GM23338 (cell line): ENCODE measurements at regions not wholly inside any gene's neighbourhood (a gene's known extent, or its start where the extent isn't known, plus 50 kb on each side); places are given as distances from the start of the nearest gene placed in this dataset.

Experiments used
- ATAC-seq: fragments of 200-7000 bp; cut with Tn5 transposase; 3 replicates; pipeline ENCODE4 v1.9.1; 2020
- DNase-seq: peaks from one replicate; pipeline ENCODE4 v3.0.0-alpha.2; 2015; ENCODE audit warnings: low spot score
- H2AFZ ChIP-seq: fragments of 200-600 bp; sonication (generic); 2 replicates; pipeline ENCODE4 v1.8.0; 2016; ENCODE audit warnings: antibody characterized with exemption, mild to moderate bottlenecking, moderate library complexity
- H3F3A ChIP-seq: fragments of 200-600 bp; sonication (generic); replicated peaks from 2 replicates; pipeline ENCODE4 v1.8.0; 2017; ENCODE audit warnings: antibody characterized with exemption, mixed run types, low read depth
- H3K27ac ChIP-seq: fragments of 200-600 bp; sonication (generic); 2 replicates; pipeline ENCODE4 v1.6.1; 2016; ENCODE audit warnings: low read depth
- H3K27me3 ChIP-seq: fragments of 200-600 bp; sonication (generic); 2 replicates; pipeline ENCODE4 v1.8.0; 2016; ENCODE audit warnings: mild to moderate bottlenecking, mixed run types, moderate library complexity; ENCODE audit not compliant: insufficient read depth
- H3K36me3 ChIP-seq: fragments of 200-600 bp; sonication (generic); 2 replicates; pipeline ENCODE4 v1.8.0; 2016; ENCODE audit warnings: mild to moderate bottlenecking; ENCODE audit not compliant: insufficient read depth
- H3K4me1 ChIP-seq: fragments of 200-600 bp; sonication (generic); 2 replicates; pipeline ENCODE4 v1.8.0; 2016; ENCODE audit warnings: mild to moderate bottlenecking, moderate library complexity; ENCODE audit not compliant: insufficient read depth
- H3K4me2 ChIP-seq: fragments of 200-600 bp; sonication (generic); 2 replicates; pipeline ENCODE4 v1.7.1; 2017; ENCODE audit warnings: mixed run types
- H3K4me3 ChIP-seq: fragments of 200-600 bp; sonication (generic); 2 replicates; pipeline ENCODE4 v1.6.1; 2016; ENCODE audit warnings: mixed run types
- H3K79me2 ChIP-seq: fragments of 200-600 bp; sonication (generic); replicated peaks from 2 replicates; pipeline ENCODE4 v1.8.0; 2017; ENCODE audit warnings: mild to moderate bottlenecking; ENCODE audit not compliant: insufficient read depth
- H3K9me2 ChIP-seq: fragments of 200-600 bp; sonication (generic); 2 replicates; pipeline ENCODE4 v1.8.0; 2017; ENCODE audit not compliant: insufficient read depth
- H4K20me1 ChIP-seq: fragments of 200-600 bp; sonication (generic); replicated peaks from 2 replicates; pipeline ENCODE4 v1.8.0; 2017; ENCODE audit warnings: mild to moderate bottlenecking; ENCODE audit not compliant: insufficient read depth
- H3K27ac Mint-ChIP-seq: 2 replicates; pipeline ENCODE4 v1.8.0; 2020; ENCODE audit warnings: inconsistent platforms, mild to moderate bottlenecking, moderate library complexity, mixed read lengths
- H3K27me3 Mint-ChIP-seq: 3 replicates; pipeline ENCODE4 v1.8.0; 2022; ENCODE audit warnings: low read depth, mild to moderate bottlenecking, moderate library complexity, mixed read lengths, inconsistent platforms; ENCODE audit not compliant: insufficient read depth, poor library complexity
- H3K36me3 Mint-ChIP-seq: 3 replicates; pipeline ENCODE4 v1.8.0; 2021; ENCODE audit warnings: low read depth, mild to moderate bottlenecking, inconsistent platforms, moderate library complexity, mixed read lengths
- H3K4me1 Mint-ChIP-seq: 3 replicates; pipeline ENCODE4 v1.8.0; 2020; ENCODE audit warnings: mild to moderate bottlenecking, inconsistent platforms, mixed read lengths
- H3K4me3 Mint-ChIP-seq: 3 replicates; pipeline ENCODE4 v1.8.0; 2021; ENCODE audit warnings: moderate library complexity, mild to moderate bottlenecking, inconsistent platforms, mixed read lengths
- H3K9me3 Mint-ChIP-seq: 3 replicates; pipeline ENCODE4 v1.8.0; 2020; ENCODE audit warnings: moderate library complexity, mild to moderate bottlenecking, inconsistent platforms, mixed read lengths
- CREB1 ChIP-seq: fragments of 250-450 bp; sonication (Bioruptor Pico); IDR thresholded peaks from 2 replicates; pipeline ENCODE4 v1.5.0; 2020; ENCODE audit warnings: low read depth, mild to moderate bottlenecking, moderate library complexity
- JUNB ChIP-seq: IDR thresholded peaks from one replicate; pipeline ENCODE4 v1.6.1; 2016; ENCODE audit warnings: antibody characterized with exemption; ENCODE audit not compliant: unreplicated experiment
- NANOG ChIP-seq: IDR thresholded peaks from 2 replicates; pipeline ENCODE4 v1.6.1; 2016; ENCODE audit warnings: antibody characterized with exemption, borderline replicate concordance
- TF ChIP-seq, protein P1 (sequence below): fragments of 250-450 bp; sonication (Bioruptor Pico); IDR thresholded peaks from 2 replicates; pipeline ENCODE4 v1.5.0; 2020; ENCODE audit warnings: mild to moderate bottlenecking, moderate library complexity
- TF ChIP-seq, protein P2 (sequence below), 2 experiments: fragments of 200-600 bp in 1 of 2; sonication (generic) in 1 of 2; conservative IDR thresholded peaks; 2 replicates each; pipeline versions ENCODE4 v1.5.1 to v1.6.1; 2016 to 2017; ENCODE audit warnings: antibody characterized with exemption in 2 of 2, low read depth in 2 of 2, mild to moderate bottlenecking in 2 of 2, moderate library complexity in 1 of 2

DNA sequence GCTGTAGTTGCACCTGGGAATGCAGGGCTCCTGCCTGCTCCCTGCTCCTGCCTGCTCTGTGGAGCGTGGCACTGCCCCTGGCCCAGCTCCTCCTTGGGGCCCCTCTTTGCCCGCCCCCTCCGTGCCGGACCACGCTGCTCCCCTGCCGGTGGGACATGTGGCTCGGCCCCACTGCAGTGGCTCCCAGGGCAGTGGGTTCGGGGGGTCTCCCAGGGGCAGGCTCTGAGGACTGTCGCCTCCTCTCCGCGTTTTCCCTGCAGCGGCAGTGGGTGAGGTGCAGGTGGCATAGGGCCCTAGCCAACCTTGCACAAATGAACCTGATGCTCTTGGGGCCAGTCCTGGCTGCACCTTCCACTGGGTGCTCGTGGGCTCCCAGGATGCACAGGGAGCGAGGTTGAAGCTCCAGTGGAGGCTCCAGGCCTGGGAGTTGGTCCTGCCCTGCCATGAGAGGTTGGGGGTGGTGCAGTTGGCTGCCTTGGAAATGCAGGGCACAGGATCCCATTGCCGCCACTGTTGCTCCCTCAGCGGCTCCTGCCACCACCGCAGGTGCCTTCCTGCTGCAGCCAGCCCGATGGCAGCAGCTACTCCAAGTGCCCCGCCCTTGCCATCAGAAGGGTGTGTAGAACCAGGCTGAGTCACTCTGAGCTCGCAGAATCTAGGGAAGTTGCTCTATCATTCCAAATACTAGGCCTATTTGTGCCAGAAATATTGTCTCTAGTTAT, 313.1 kb upstream of the SYT4 start:
- Histone ChIP-seq H3K27ac (no peak overlapping the region), H3K79me2 (no peaks in the 10 kb centered on the region), H3K27me3 (no peaks in the 10 kb centered on the region), H3K4me3 (no peak overlapping the region), H4K20me1 (no peaks in the 10 kb centered on the region), H3K4me1 (no peaks in the 10 kb centered on the region), H3F3A (no peaks in the 10 kb centered on the region), H2AFZ (no peak overlapping the region), H3K36me3 (no peaks in the 10 kb centered on the region), H3K9me2 (no peaks in the 10 kb centered on the region), H3K4me2 (no peak overlapping the region)
- Mint-ChIP-seq H3K9me3 (no peaks in the 10 kb centered on the region), H3K4me1 (no peaks in the 10 kb centered on the region), H3K27ac (no peak overlapping the region), H3K36me3 (no peaks in the 10 kb centered on the region), H3K4me3 (no peak overlapping the region), H3K27me3 (peaks cover 2% of the 10 kb centered on the region)
- TF ChIP-seq, protein P1, sequence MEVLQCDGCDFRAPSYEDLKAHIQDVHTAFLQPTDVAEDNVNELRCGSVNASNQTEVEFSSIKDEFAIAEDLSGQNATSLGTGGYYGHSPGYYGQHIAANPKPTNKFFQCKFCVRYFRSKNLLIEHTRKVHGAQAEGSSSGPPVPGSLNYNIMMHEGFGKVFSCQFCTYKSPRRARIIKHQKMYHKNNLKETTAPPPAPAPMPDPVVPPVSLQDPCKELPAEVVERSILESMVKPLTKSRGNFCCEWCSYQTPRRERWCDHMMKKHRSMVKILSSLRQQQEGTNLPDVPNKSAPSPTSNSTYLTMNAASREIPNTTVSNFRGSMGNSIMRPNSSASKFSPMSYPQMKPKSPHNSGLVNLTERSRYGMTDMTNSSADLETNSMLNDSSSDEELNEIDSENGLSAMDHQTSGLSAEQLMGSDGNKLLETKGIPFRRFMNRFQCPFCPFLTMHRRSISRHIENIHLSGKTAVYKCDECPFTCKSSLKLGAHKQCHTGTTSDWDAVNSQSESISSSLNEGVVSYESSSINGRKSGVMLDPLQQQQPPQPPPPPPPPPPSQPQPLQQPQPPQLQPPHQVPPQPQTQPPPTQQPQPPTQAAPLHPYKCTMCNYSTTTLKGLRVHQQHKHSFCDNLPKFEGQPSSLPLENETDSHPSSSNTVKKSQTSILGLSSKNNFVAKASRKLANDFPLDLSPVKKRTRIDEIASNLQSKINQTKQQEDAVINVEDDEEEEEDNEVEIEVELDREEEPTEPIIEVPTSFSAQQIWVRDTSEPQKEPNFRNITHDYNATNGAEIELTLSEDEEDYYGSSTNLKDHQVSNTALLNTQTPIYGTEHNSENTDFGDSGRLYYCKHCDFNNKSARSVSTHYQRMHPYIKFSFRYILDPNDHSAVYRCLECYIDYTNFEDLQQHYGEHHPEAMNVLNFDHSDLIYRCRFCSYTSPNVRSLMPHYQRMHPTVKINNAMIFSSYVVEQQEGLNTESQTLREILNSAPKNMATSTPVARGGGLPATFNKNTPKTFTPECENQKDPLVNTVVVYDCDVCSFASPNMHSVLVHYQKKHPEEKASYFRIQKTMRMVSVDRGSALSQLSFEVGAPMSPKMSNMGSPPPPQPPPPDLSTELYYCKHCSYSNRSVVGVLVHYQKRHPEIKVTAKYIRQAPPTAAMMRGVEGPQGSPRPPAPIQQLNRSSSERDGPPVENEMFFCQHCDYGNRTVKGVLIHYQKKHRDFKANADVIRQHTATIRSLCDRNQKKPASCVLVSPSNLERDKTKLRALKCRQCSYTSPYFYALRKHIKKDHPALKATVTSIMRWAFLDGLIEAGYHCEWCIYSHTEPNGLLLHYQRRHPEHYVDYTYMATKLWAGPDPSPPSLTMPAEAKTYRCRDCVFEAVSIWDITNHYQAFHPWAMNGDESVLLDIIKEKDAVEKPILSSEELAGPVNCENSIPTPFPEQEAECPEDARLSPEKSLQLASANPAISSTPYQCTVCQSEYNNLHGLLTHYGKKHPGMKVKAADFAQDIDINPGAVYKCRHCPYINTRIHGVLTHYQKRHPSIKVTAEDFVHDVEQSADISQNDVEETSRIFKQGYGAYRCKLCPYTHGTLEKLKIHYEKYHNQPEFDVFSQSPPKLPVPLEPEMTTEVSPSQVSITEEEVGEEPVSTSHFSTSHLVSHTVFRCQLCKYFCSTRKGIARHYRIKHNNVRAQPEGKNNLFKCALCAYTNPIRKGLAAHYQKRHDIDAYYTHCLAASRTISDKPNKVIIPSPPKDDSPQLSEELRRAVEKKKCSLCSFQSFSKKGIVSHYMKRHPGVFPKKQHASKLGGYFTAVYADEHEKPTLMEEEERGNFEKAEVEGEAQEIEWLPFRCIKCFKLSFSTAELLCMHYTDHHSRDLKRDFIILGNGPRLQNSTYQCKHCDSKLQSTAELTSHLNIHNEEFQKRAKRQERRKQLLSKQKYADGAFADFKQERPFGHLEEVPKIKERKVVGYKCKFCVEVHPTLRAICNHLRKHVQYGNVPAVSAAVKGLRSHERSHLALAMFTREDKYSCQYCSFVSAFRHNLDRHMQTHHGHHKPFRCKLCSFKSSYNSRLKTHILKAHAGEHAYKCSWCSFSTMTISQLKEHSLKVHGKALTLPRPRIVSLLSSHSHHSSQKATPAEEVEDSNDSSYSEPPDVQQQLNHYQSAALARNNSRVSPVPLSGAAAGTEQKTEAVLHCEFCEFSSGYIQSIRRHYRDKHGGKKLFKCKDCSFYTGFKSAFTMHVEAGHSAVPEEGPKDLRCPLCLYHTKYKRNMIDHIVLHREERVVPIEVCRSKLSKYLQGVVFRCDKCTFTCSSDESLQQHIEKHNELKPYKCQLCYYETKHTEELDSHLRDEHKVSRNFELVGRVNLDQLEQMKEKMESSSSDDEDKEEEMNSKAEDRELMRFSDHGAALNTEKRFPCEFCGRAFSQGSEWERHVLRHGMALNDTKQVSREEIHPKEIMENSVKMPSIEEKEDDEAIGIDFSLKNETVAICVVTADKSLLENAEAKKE (CRISPR knock-in tag), result no peak
- no peak for TF ChIP-seq JUNB
- TF ChIP-seq CREB1 (CRISPR knock-in tag), result no peak
- no peak for TF ChIP-seq NANOG
- TF ChIP-seq, protein P2, sequence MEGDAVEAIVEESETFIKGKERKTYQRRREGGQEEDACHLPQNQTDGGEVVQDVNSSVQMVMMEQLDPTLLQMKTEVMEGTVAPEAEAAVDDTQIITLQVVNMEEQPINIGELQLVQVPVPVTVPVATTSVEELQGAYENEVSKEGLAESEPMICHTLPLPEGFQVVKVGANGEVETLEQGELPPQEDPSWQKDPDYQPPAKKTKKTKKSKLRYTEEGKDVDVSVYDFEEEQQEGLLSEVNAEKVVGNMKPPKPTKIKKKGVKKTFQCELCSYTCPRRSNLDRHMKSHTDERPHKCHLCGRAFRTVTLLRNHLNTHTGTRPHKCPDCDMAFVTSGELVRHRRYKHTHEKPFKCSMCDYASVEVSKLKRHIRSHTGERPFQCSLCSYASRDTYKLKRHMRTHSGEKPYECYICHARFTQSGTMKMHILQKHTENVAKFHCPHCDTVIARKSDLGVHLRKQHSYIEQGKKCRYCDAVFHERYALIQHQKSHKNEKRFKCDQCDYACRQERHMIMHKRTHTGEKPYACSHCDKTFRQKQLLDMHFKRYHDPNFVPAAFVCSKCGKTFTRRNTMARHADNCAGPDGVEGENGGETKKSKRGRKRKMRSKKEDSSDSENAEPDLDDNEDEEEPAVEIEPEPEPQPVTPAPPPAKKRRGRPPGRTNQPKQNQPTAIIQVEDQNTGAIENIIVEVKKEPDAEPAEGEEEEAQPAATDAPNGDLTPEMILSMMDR (conservative IDR thresholded peaks at IDR 0.05; ENCODE audit: low read depth in 2 of 2), result no peak
- DNase-seq (no peak), ATAC-seq (no peak)
